GM23338 (cell line): ENCODE measurements at regions not wholly inside any gene's neighbourhood (a gene's known extent, or its start where the extent isn't known, plus 50 kb on each side); places are given as distances from the start of the nearest gene placed in this dataset.

Experiments used
- ATAC-seq: fragments of 200-7000 bp; cut with Tn5 transposase; 3 replicates; pipeline ENCODE4 v1.9.1; 2020
- DNase-seq: peaks from one replicate; pipeline ENCODE4 v3.0.0-alpha.2; 2015; ENCODE audit warnings: low spot score
- H2AFZ ChIP-seq: fragments of 200-600 bp; sonication (generic); 2 replicates; pipeline ENCODE4 v1.8.0; 2016; ENCODE audit warnings: antibody characterized with exemption, mild to moderate bottlenecking, moderate library complexity
- H3F3A ChIP-seq: fragments of 200-600 bp; sonication (generic); replicated peaks from 2 replicates; pipeline ENCODE4 v1.8.0; 2017; ENCODE audit warnings: antibody characterized with exemption, mixed run types, low read depth
- H3K27ac ChIP-seq: fragments of 200-600 bp; sonication (generic); 2 replicates; pipeline ENCODE4 v1.6.1; 2016; ENCODE audit warnings: low read depth
- H3K27me3 ChIP-seq: fragments of 200-600 bp; sonication (generic); 2 replicates; pipeline ENCODE4 v1.8.0; 2016; ENCODE audit warnings: mild to moderate bottlenecking, mixed run types, moderate library complexity; ENCODE audit not compliant: insufficient read depth
- H3K36me3 ChIP-seq: fragments of 200-600 bp; sonication (generic); 2 replicates; pipeline ENCODE4 v1.8.0; 2016; ENCODE audit warnings: mild to moderate bottlenecking; ENCODE audit not compliant: insufficient read depth
- H3K4me1 ChIP-seq: fragments of 200-600 bp; sonication (generic); 2 replicates; pipeline ENCODE4 v1.8.0; 2016; ENCODE audit warnings: mild to moderate bottlenecking, moderate library complexity; ENCODE audit not compliant: insufficient read depth
- H3K4me2 ChIP-seq: fragments of 200-600 bp; sonication (generic); 2 replicates; pipeline ENCODE4 v1.7.1; 2017; ENCODE audit warnings: mixed run types
- H3K4me3 ChIP-seq: fragments of 200-600 bp; sonication (generic); 2 replicates; pipeline ENCODE4 v1.6.1; 2016; ENCODE audit warnings: mixed run types
- H3K79me2 ChIP-seq: fragments of 200-600 bp; sonication (generic); replicated peaks from 2 replicates; pipeline ENCODE4 v1.8.0; 2017; ENCODE audit warnings: mild to moderate bottlenecking; ENCODE audit not compliant: insufficient read depth
- H3K9me2 ChIP-seq: fragments of 200-600 bp; sonication (generic); 2 replicates; pipeline ENCODE4 v1.8.0; 2017; ENCODE audit not compliant: insufficient read depth
- H4K20me1 ChIP-seq: fragments of 200-600 bp; sonication (generic); replicated peaks from 2 replicates; pipeline ENCODE4 v1.8.0; 2017; ENCODE audit warnings: mild to moderate bottlenecking; ENCODE audit not compliant: insufficient read depth
- H3K27ac Mint-ChIP-seq: 2 replicates; pipeline ENCODE4 v1.8.0; 2020; ENCODE audit warnings: inconsistent platforms, mild to moderate bottlenecking, moderate library complexity, mixed read lengths
- H3K27me3 Mint-ChIP-seq: 3 replicates; pipeline ENCODE4 v1.8.0; 2022; ENCODE audit warnings: low read depth, mild to moderate bottlenecking, moderate library complexity, mixed read lengths, inconsistent platforms; ENCODE audit not compliant: insufficient read depth, poor library complexity
- H3K36me3 Mint-ChIP-seq: 3 replicates; pipeline ENCODE4 v1.8.0; 2021; ENCODE audit warnings: low read depth, mild to moderate bottlenecking, inconsistent platforms, moderate library complexity, mixed read lengths
- H3K4me1 Mint-ChIP-seq: 3 replicates; pipeline ENCODE4 v1.8.0; 2020; ENCODE audit warnings: mild to moderate bottlenecking, inconsistent platforms, mixed read lengths
- H3K4me3 Mint-ChIP-seq: 3 replicates; pipeline ENCODE4 v1.8.0; 2021; ENCODE audit warnings: moderate library complexity, mild to moderate bottlenecking, inconsistent platforms, mixed read lengths
- H3K9me3 Mint-ChIP-seq: 3 replicates; pipeline ENCODE4 v1.8.0; 2020; ENCODE audit warnings: moderate library complexity, mild to moderate bottlenecking, inconsistent platforms, mixed read lengths
- CREB1 ChIP-seq: fragments of 250-450 bp; sonication (Bioruptor Pico); IDR thresholded peaks from 2 replicates; pipeline ENCODE4 v1.5.0; 2020; ENCODE audit warnings: low read depth, mild to moderate bottlenecking, moderate library complexity
- CTCF ChIP-seq, 2 experiments: fragments of 200-600 bp in 1 of 2; sonication (generic) in 1 of 2; conservative IDR thresholded peaks; 2 replicates each; pipeline versions ENCODE4 v1.5.1 to v1.6.1; 2016 to 2017; ENCODE audit warnings: antibody characterized with exemption in 2 of 2, low read depth in 2 of 2, mild to moderate bottlenecking in 2 of 2, moderate library complexity in 1 of 2
- NANOG ChIP-seq: IDR thresholded peaks from 2 replicates; pipeline ENCODE4 v1.6.1; 2016; ENCODE audit warnings: antibody characterized with exemption, borderline replicate concordance
- POLR2AphosphoS5 ChIP-seq: IDR thresholded peaks from 2 replicates; pipeline ENCODE4 v1.6.1; 2016; ENCODE audit warnings: antibody characterized with exemption, low read depth
- REST ChIP-seq: IDR thresholded peaks from one replicate; pipeline ENCODE4 v1.6.1; 2018; ENCODE audit warnings: antibody characterized with exemption; ENCODE audit not compliant: unreplicated experiment
- STAT1 ChIP-seq: IDR thresholded peaks from one replicate; pipeline ENCODE4 v1.6.1; 2016; ENCODE audit warnings: antibody characterized with exemption; ENCODE audit not compliant: unreplicated experiment
- ZNF114 ChIP-seq: fragments of 250-450 bp; sonication (Bioruptor Pico); IDR thresholded peaks from 2 replicates; pipeline ENCODE4 v1.5.0; 2020; ENCODE audit warnings: mild to moderate bottlenecking, moderate library complexity
- ZNF331 ChIP-seq: fragments of 250-450 bp; sonication (Bioruptor Pico); IDR thresholded peaks from 2 replicates; pipeline ENCODE4 v1.5.0; 2020; ENCODE audit warnings: low read depth, mild to moderate bottlenecking, moderate library complexity
- TF ChIP-seq, protein P1 (sequence below): IDR thresholded peaks from 2 replicates; pipeline ENCODE4 v1.6.1; 2016; ENCODE audit warnings: antibody characterized with exemption

- H3K9me3 Mint-ChIP-seq, result no peaks in the 10 kb centered on the region; the same call in 2 of the 3 replicates
- Histone ChIP-seq H3F3A (no peaks in the 10 kb centered on the region), H3K36me3 (no peaks in the 10 kb centered on the region), H3K79me2 (no peaks in the 10 kb centered on the region), H3K27me3 (peaks cover 8% of the 10 kb centered on the region), H3K4me1 (no peaks in the 10 kb centered on the region), H3K9me2 (no peaks in the 10 kb centered on the region), H2AFZ (no peak overlapping the region; the same call in 1 of the 2 replicates), H3K27ac (no peak overlapping the region), H3K4me2 (no peak overlapping the region), H4K20me1 (no peaks in the 10 kb centered on the region), H3K4me3 (no peak overlapping the region)
- no peak for TF ChIP-seq CTCF (conservative IDR thresholded peaks at IDR 0.05; ENCODE audit: low read depth in 2 of 2)
- TF ChIP-seq POLR2AphosphoS5, result no peak
- H3K36me3 Mint-ChIP-seq, result no peaks in the 10 kb centered on the region; the same call in 2 of the 3 replicates
- ATAC-seq (no peak), DNase-seq (no peak)
- no peak overlapping the region for H3K27ac Mint-ChIP-seq
- peaks cover 9% of the 10 kb centered on the region for H3K27me3 Mint-ChIP-seq
- peaks cover 7% of the 10 kb centered on the region; the same call in 2 of the 3 replicates for H3K4me1 Mint-ChIP-seq
- H3K4me3 Mint-ChIP-seq, result peak overlapping the region; percentile 62; the same call in 2 of the 3 replicates
Measured at GRCh38 chrX:39161611-39162255, 360.5 kb downstream of the MID1IP1 start.

DNA sequence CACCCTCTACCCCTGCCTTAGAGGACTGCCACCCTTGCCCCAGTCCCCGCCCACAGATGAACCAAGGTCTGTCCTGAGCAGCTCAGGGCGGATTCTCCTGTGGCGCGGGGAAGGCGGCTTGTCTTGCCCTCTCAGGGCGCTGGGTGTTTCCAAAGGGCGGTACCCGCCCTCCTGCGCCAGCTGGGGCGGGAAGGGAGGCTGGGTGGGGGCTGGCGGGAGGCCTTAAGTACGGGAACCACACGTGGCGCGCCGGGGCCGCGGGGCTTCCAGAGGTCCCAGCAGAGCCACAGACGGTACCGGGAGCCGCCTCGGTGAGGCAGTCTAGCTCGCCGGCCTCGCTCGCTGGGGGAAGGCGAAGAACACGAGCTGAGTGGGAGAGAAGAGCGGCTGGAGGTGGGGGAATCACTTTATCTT, 361.1 kb downstream of the MID1IP1 start:
- DNase-seq (peak; percentile 44), ATAC-seq (peak; percentile 81)
- Histone ChIP-seq H3K79me2 (no peaks in the 10 kb centered on the region), H3F3A (no peaks in the 10 kb centered on the region), H3K4me2 (peak overlapping the region; percentile 69; the same call in 1 of the 2 replicates), H3K27ac (no peak overlapping the region), H4K20me1 (no peaks in the 10 kb centered on the region), H2AFZ (0 out of 2 replicates have a peak overlapping the region, but pooled peaks have one; percentile 14), H3K4me1 (no peaks in the 10 kb centered on the region), H3K36me3 (no peaks in the 10 kb centered on the region), H3K27me3 (peaks cover 8% of the 10 kb centered on the region), H3K4me3 (peak overlapping the region; percentile 41; the same call in 1 of the 2 replicates), H3K9me2 (no peaks in the 10 kb centered on the region)
- Mint-ChIP-seq H3K27ac (no peak overlapping the region), H3K4me1 (peaks cover 7% of the 10 kb centered on the region; the same call in 2 of the 3 replicates), H3K4me3 (peak overlapping the region; percentile 62; the same call in 2 of the 3 replicates), H3K9me3 (no peaks in the 10 kb centered on the region; the same call in 2 of the 3 replicates), H3K36me3 (no peaks in the 10 kb centered on the region; the same call in 2 of the 3 replicates), H3K27me3 (peaks cover 9% of the 10 kb centered on the region)
- TF ChIP-seq NANOG (no peak), CTCF (conservative IDR thresholded peaks at IDR 0.05; ENCODE audit: low read depth in 2 of 2) (peak in 1 of 2 experiments; percentile 44; a peak in 2 of 4 replicates)

DNA sequence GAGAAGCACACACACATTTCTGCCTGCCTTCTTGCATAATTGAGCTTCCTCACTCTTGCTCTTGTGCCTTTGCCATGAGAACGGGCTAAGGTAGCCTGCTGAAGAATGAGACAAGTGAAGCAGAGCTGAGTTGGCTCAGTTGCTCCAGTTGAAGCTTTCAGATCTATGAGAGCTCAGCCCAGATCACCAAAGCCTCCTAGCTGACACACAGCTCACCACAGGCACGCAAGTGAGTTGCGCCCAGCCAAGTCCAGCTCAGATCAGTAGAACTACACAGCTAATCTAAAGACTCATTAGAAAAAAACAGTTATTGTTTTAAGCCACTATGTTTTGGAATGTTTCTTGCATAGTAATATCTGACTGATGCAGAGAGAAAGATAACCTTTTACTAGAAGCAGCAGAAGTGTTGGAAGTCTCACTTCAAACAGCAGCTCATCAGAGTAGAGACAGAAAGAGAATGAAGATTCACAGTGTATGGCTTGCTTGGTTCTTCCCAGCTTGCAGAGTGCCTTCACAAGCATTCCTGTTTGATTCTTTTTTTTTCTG, 362.4 kb downstream of the MID1IP1 start:
- no peaks in the 10 kb centered on the region; the same call in 2 of the 3 replicates for H3K9me3 Mint-ChIP-seq
- H4K20me1 ChIP-seq, result no peaks in the 10 kb centered on the region
- no peak overlapping the region for H3K27ac Mint-ChIP-seq
- H3K36me3 ChIP-seq, result no peaks in the 10 kb centered on the region
- no peak overlapping the region for H3K4me3 Mint-ChIP-seq
- no peak overlapping the region for H3K4me3 ChIP-seq
- DNase-seq, result no peak
- H3K4me1 ChIP-seq, result no peaks in the 10 kb centered on the region
- H3K9me2 ChIP-seq, result no peaks in the 10 kb centered on the region
- H3K4me2 ChIP-seq, result no peak overlapping the region
- peaks cover 9% of the 10 kb centered on the region; the same call in 2 of the 3 replicates for H3K4me1 Mint-ChIP-seq
- H3K27ac ChIP-seq, result no peak overlapping the region
- no peak for ATAC-seq
- H3K36me3 Mint-ChIP-seq, result no peaks in the 10 kb centered on the region; the same call in 2 of the 3 replicates
- no peaks in the 10 kb centered on the region for H3F3A ChIP-seq
- peaks cover 8% of the 10 kb centered on the region for H3K27me3 ChIP-seq
- H3K27me3 Mint-ChIP-seq, result peaks cover 9% of the 10 kb centered on the region
- H3K79me2 ChIP-seq, result no peaks in the 10 kb centered on the region
- no peak overlapping the region for H2AFZ ChIP-seq
- no peak for TF ChIP-seq ZNF114 (CRISPR knock-in tag)
- TF ChIP-seq REST, result no peak
- no peak for TF ChIP-seq POLR2AphosphoS5
- no peak for TF ChIP-seq STAT1
- TF ChIP-seq, protein P1, sequence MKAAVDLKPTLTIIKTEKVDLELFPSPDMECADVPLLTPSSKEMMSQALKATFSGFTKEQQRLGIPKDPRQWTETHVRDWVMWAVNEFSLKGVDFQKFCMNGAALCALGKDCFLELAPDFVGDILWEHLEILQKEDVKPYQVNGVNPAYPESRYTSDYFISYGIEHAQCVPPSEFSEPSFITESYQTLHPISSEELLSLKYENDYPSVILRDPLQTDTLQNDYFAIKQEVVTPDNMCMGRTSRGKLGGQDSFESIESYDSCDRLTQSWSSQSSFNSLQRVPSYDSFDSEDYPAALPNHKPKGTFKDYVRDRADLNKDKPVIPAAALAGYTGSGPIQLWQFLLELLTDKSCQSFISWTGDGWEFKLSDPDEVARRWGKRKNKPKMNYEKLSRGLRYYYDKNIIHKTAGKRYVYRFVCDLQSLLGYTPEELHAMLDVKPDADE, result no peak
- no peak for TF ChIP-seq CREB1 (CRISPR knock-in tag)
- no peak for TF ChIP-seq ZNF331 (CRISPR knock-in tag)
